Lower lobe of right lung (tissue), 2 donors: ENCODE measurements at regions not wholly inside any gene's neighbourhood (a gene's known extent, or its start where the extent isn't known, plus 50 kb on each side); places are given as distances from the start of the nearest gene placed in this dataset.

Source experiments
- ATAC-seq, 2 donors: fragments of 200-7000 bp; cut with Tn5 transposase; one replicate each; pipeline ENCODE4 v1.9.1; 2020 to 2022; ENCODE audit warnings: mild to moderate bottlenecking in 2 of 2, moderate library complexity in 2 of 2
- DNase-seq: peaks from one replicate; pipeline ENCODE4 v3.0.0-alpha.2; 2020
- H3K27ac ChIP-seq: fragments of 200-600 bp; one replicate; pipeline ENCODE4 v1.8.0; 2022
- H3K27me3 ChIP-seq: fragments of 200-600 bp; one replicate; pipeline ENCODE4 v1.8.0; 2022; ENCODE audit warnings: low read depth
- H3K36me3 ChIP-seq: fragments of 200-600 bp; one replicate; pipeline ENCODE4 v1.8.0; 2022; ENCODE audit warnings: mild to moderate bottlenecking
- H3K4me1 ChIP-seq: fragments of 200-600 bp; one replicate; pipeline ENCODE4 v1.8.0; 2022
- H3K4me3 ChIP-seq: fragments of 200-600 bp; one replicate; pipeline ENCODE4 v1.8.0; 2022; ENCODE audit warnings: mild to moderate bottlenecking
- H3K9me3 ChIP-seq: fragments of 200-600 bp; one replicate; pipeline ENCODE4 v1.8.0; 2022
- CTCF ChIP-seq: fragments of 200-600 bp; IDR thresholded peaks from one replicate; pipeline ENCODE4 v1.8.0; 2022; ENCODE audit warnings: antibody characterized with exemption, mild to moderate bottlenecking
- intact Hi-C: fragments of 100-400 bp; cut with DNase I; formaldehyde crosslinking; loops from one replicate; pipeline ENCODE4 v1.11.0; 2022
- donor health status: DM: no; HTN: yes; CAD: no; lungs with severe emphysema.

GRCh38 chr6:126905917-126906316, 212.6 kb upstream of the RSPO3 start:
- no peak for DNase-seq
- no peaks in the 10 kb centered on the region for H3K36me3 ChIP-seq
- H3K27ac ChIP-seq, result no peak overlapping the region
- no peak for ATAC-seq
- no peak for TF ChIP-seq CTCF
- H3K9me3 ChIP-seq, result no peaks in the 10 kb centered on the region
- no peaks in the 10 kb centered on the region for H3K4me1 ChIP-seq
- no peak overlapping the region for H3K4me3 ChIP-seq
- intact Hi-C loops, result no loop called here
- no peaks in the 10 kb centered on the region for H3K27me3 ChIP-seq

DNA sequence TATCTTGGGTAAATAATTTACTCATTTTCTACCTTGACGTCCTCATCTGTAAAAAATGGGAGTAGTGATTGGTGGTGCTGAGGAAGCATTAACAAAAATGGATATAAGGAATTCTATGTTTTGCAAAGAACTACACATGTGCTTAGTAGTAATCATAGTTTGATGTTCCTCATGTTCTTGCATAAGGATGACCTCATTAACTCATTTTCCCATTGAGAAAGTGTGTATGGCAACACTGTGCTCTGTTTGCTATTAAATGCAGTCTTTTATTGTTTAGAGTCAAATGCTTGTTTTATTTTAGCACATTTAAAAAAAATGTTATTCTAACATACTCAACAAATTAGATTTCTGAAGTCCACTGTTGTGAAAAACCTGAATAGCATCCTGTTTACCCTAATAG, 211.2 kb upstream of the RSPO3 start:
- DNase-seq (no peak), ATAC-seq (no peak)
- intact Hi-C loops, result no loop called here
- Histone ChIP-seq H3K4me3 (no peak overlapping the region), H3K9me3 (no peaks in the 10 kb centered on the region), H3K4me1 (no peaks in the 10 kb centered on the region), H3K27ac (no peak overlapping the region), H3K27me3 (no peaks in the 10 kb centered on the region), H3K36me3 (no peaks in the 10 kb centered on the region)
- no peak for TF ChIP-seq CTCF

- ATAC-seq, result no peak
- no peak overlapping the region for H3K4me3 ChIP-seq
Measured at GRCh38 chr6:126907996-126908395, 210.5 kb upstream of the RSPO3 start.

GRCh38 chr6:126909493-126909892, 209.0 kb upstream of the RSPO3 start:
- no peak for TF ChIP-seq CTCF
- Histone ChIP-seq H3K4me1 (no peaks in the 10 kb centered on the region), H3K27me3 (no peaks in the 10 kb centered on the region), H3K27ac (no peak overlapping the region), H3K4me3 (no peak overlapping the region), H3K9me3 (no peaks in the 10 kb centered on the region), H3K36me3 (no peaks in the 10 kb centered on the region)
- DNase-seq (no peak), ATAC-seq (no peak)
- intact Hi-C loops, result no loop called here

More at GRCh38 chr6:126907996-126908395, 210.5 kb upstream of the RSPO3 start:
- Histone ChIP-seq H3K27ac (no peak overlapping the region), H3K36me3 (no peaks in the 10 kb centered on the region), H3K27me3 (no peaks in the 10 kb centered on the region), H3K9me3 (no peaks in the 10 kb centered on the region), H3K4me1 (no peaks in the 10 kb centered on the region)
- no peak for DNase-seq
- intact Hi-C loops, result no loop called here
- TF ChIP-seq CTCF, result no peak

- no peaks in the 10 kb centered on the region for H3K27me3 ChIP-seq
- H3K27ac ChIP-seq, result no peak overlapping the region
- no peaks in the 10 kb centered on the region for H3K36me3 ChIP-seq
- intact Hi-C loops, result no loop called here
- DNase-seq (no peak), ATAC-seq (no peak)
- H3K4me1 ChIP-seq, result no peaks in the 10 kb centered on the region
- H3K9me3 ChIP-seq, result no peaks in the 10 kb centered on the region
- no peak for TF ChIP-seq CTCF
- no peak overlapping the region for H3K4me3 ChIP-seq
Measured at GRCh38 chr6:126913651-126914050, 204.8 kb upstream of the RSPO3 start.

DNA sequence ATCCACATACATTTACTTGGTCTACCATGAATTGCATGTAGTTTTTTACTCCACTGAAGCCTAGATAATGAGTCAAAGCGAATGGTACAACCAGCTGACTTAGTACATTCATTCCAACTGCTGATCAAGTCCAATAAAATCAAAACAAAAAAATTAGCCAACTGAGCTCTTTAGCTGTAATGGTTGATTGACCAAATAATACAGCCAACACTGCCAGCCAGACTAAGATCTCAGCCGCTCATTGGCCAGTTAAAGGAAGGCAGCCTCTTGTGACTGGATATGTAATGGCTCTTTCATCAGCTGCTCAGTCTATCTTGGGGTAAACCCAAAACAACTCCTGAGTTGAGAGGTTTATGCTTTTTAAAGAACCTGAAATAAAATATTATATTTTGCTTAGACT, 204.3 kb upstream of the RSPO3 start:
- DNase-seq (no peak), ATAC-seq (no peak)
- Histone ChIP-seq H3K9me3 (no peaks in the 10 kb centered on the region), H3K27ac (no peak overlapping the region), H3K4me3 (no peak overlapping the region), H3K27me3 (no peaks in the 10 kb centered on the region), H3K4me1 (no peaks in the 10 kb centered on the region), H3K36me3 (no peaks in the 10 kb centered on the region)
- TF ChIP-seq CTCF, result no peak
- intact Hi-C loops, result no loop called here
